Erythroblast (primary cell): ENCODE measurements at regions not wholly inside any gene's neighbourhood (a gene's known extent, or its start where the extent isn't known, plus 50 kb on each side); places are given as distances from the start of the nearest gene placed in this dataset.

Source experiments
- GATA1 ChIP-seq: IDR thresholded peaks from 2 replicates; pipeline ENCODE4 v1.6.1; 2011; ENCODE audit warnings: low read depth, mild to moderate bottlenecking, control low read depth, low read length, moderate library complexity
- POLR2A ChIP-seq: IDR thresholded peaks from 2 replicates; pipeline ENCODE4 v1.6.1; 2011; ENCODE audit warnings: mild to moderate bottlenecking, low read length

GRCh38 chr3:148126956-148127355 lies 570.7 kb upstream of the AGTR1 start:
- TF ChIP-seq POLR2A (no peak), GATA1 (no peak)
